RWPE2 (cell line): ENCODE measurements at regions not wholly inside any gene's neighbourhood (a gene's known extent, or its start where the extent isn't known, plus 50 kb on each side); places are given as distances from the start of the nearest gene placed in this dataset.

Experiments used
- ATAC-seq: fragments of 200-7000 bp; cut with Tn5 transposase; 3 replicates; pipeline ENCODE4 v1.9.1; 2021; ENCODE audit warnings: low read depth
- DNase-seq: peaks from one replicate; pipeline ENCODE4 v3.0.0-alpha.2; 2020; ENCODE audit warnings: low spot score
- H3K27ac ChIP-seq: fragments of 450-650 bp; 2 replicates; pipeline ENCODE4 v1.5.1; 2017; ENCODE audit warnings: mild to moderate bottlenecking; ENCODE audit not compliant: poor library complexity, severe bottlenecking
- H3K27me3 ChIP-seq: fragments of 250-450 bp; sonication (Bioruptor Pico); 2 replicates; pipeline ENCODE4 v1.5.1; 2021; ENCODE audit warnings: mild to moderate bottlenecking, moderate library complexity; ENCODE audit not compliant: insufficient read depth, poor library complexity, severe bottlenecking
- H3K36me3 ChIP-seq: fragments of 250-450 bp; sonication (Bioruptor Pico); 2 replicates; pipeline ENCODE4 v1.5.1; 2020; ENCODE audit warnings: low read depth, mild to moderate bottlenecking, moderate library complexity
- H3K4me1 ChIP-seq: fragments of 250-450 bp; sonication (Bioruptor Pico); 2 replicates; pipeline ENCODE4 v1.5.1; 2021; ENCODE audit warnings: mild to moderate bottlenecking, moderate library complexity; ENCODE audit not compliant: insufficient read depth, poor library complexity, severe bottlenecking
- H3K4me3 ChIP-seq: fragments of 250-450 bp; sonication (Bioruptor Pico); 2 replicates; pipeline ENCODE4 v1.5.1; 2021; ENCODE audit warnings: mild to moderate bottlenecking, moderate library complexity; ENCODE audit not compliant: severe bottlenecking
- H3K9me3 ChIP-seq: fragments of 250-450 bp; sonication (Bioruptor Pico); 2 replicates; pipeline ENCODE4 v1.5.1; 2021; ENCODE audit warnings: mild to moderate bottlenecking, moderate library complexity; ENCODE audit not compliant: severe bottlenecking
- CTCF ChIP-seq: fragments of 450-650 bp; IDR thresholded peaks from one replicate; pipeline ENCODE4 v1.5.1; 2017; ENCODE audit warnings: mild to moderate bottlenecking, moderate library complexity; ENCODE audit not compliant: poor library complexity, severe bottlenecking

- Histone ChIP-seq H3K27ac (peak overlapping the region; percentile 66), H3K27me3 (no peaks in the 10 kb centered on the region), H3K4me3 (no peak overlapping the region), H3K9me3 (no peaks in the 10 kb centered on the region), H3K4me1 (peaks cover 24% of the 10 kb centered on the region), H3K36me3 (no peaks in the 10 kb centered on the region)
- no peak for TF ChIP-seq CTCF
- ATAC-seq (no peak), DNase-seq (no peak)
Measured at GRCh38 chr2:9109871-9110270, 96.7 kb upstream of the ASAP2 start.

DNA sequence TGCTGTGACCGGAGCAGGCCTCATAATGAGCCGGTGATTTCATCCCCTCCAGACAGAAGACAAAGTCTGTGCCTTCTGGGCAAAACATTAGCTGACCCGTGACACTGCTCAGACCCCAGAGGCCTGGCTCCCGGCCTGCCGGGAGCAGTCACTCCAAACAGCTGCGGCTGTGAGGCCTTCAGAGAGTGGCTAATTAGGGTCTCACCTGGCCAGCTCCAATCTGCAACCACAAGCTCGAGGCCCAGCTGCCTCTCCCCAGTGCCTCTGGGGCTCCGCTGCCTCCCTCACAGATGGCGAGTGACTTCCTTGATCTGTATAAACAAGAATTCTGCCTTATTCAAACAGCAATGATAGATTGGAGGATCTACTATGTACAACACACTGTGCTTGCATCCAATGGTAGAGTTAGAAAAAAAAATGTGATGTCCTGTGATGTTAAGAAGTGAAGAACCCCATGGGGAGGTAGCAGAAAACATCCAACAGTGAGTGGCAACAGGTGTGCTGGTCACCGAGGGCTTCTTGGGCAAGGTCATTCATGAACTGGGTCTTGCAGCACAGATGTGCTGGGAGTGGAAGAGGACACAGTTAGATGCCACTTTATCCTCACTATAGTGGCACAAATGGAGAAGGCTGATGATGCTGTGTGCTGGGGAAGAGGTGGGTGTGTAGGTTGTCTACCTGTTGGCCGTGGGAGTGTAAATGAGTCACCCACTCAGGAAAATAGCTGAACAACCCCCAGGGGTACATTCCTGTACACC is 98.2 kb upstream of the ASAP2 start:
- peaks cover 32% of the 10 kb centered on the region for H3K4me1 ChIP-seq

DNA sequence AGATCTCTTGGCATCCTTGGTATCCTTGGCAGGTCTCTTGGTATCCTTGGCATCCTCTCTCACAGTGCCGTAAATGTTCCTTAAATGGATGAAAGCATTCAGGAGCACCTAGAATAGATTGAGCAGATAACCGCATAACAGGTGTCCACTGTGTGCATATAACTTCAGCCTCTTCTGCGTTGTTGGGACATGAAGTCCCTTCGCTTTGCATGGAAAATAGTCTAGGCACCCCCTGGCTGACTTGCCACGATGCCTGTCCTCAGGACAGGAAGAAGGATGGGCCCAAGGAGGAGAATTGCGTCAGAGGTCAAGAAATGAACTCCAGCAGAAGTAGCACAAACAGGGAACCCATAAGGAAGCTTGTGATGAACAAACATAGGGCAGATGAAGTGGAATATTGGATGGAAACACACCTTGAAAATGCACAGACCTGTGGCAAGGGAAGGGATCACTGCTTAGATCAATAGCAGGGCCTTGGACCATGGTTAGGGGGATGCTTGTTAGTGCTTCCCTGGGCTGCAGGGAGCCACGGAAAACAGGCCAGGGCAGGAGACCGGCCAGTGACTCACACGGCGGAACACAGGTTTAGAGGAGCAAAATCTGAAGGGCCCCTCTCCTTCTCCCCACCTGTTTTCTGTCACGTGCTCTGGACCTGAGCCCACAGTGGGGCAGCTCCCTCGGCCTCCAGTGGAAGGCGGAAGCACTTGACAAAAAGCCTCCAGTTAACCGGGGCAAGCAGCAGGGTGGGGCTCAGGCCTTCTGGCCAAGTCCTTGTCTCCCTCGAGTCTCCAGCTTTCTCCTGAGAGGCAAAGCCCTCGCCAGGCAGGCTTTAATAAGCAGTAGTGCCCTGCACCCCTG is 99.2 kb upstream of the ASAP2 start:
- DNase-seq, result no peak
- no peak for TF ChIP-seq CTCF
- H3K27ac ChIP-seq, result peak overlapping the region; percentile 66
- ATAC-seq, result peak; percentile 26; the same call in 1 of the 3 replicates
- H3K4me3 ChIP-seq, result no peak overlapping the region
- H3K9me3 ChIP-seq, result no peaks in the 10 kb centered on the region
- H3K4me1 ChIP-seq, result peaks cover 36% of the 10 kb centered on the region
- H3K27me3 ChIP-seq, result no peaks in the 10 kb centered on the region
- no peaks in the 10 kb centered on the region for H3K36me3 ChIP-seq

More for the DNA sequence above, 98.2 kb upstream of the ASAP2 start:
- no peak for TF ChIP-seq CTCF
- no peak for DNase-seq
- ATAC-seq, result no peak
- Histone ChIP-seq H3K27me3 (no peaks in the 10 kb centered on the region), H3K36me3 (no peaks in the 10 kb centered on the region), H3K27ac (peak overlapping the region; percentile 66), H3K9me3 (no peaks in the 10 kb centered on the region), H3K4me3 (no peak overlapping the region)

DNA sequence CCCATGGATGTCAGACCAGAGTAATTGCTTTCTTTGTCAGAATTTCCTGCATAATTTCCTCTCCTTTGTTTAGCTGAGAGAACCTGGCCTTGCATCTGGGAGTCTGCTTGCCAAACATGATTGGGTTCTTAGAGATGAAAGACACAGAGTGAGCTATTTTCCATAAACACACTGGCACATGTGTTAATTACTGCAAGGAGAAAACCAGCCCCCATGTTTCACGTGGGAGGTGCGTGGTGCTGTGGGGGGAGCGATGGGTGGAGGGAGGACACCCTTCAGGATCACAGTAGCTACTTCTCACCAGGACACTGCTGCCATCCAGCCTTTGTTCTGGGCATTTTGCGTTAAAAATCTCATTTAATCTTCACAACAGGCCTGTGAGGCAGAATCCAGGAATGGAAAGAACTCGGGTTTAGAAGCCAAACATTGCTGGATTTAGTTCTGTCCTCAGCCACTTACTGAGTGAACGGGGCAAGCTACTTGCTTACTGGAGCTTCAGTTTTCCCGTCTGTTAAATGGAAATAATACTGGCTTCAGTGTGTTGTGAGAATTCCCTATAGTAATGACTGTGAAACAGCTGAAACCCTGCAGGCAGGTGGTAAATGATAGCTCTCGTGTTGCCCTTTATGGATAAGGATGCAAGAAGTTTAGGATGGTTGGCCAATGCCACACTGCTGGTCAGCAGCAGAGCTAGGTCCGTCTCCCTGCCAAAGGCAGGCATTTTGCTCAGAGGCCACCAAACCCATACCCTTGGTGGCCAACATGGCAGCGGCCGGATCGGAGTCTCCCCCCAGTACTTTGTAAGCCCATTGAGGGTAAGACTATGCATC is 100.1 kb upstream of the ASAP2 start:
- Histone ChIP-seq H3K27me3 (no peaks in the 10 kb centered on the region), H3K27ac (peak overlapping the region; percentile 66), H3K4me1 (peaks cover 28% of the 10 kb centered on the region), H3K9me3 (no peaks in the 10 kb centered on the region), H3K36me3 (no peaks in the 10 kb centered on the region), H3K4me3 (no peak overlapping the region)
- ATAC-seq (no peak), DNase-seq (no peak)
- TF ChIP-seq CTCF, result no peak
